ENCODE measurements at regions not wholly inside any gene's neighbourhood (a gene's known extent, or its start where the extent isn't known, plus 50 kb on each side); places are given as distances from the start of the nearest gene placed in this dataset.

DNA sequence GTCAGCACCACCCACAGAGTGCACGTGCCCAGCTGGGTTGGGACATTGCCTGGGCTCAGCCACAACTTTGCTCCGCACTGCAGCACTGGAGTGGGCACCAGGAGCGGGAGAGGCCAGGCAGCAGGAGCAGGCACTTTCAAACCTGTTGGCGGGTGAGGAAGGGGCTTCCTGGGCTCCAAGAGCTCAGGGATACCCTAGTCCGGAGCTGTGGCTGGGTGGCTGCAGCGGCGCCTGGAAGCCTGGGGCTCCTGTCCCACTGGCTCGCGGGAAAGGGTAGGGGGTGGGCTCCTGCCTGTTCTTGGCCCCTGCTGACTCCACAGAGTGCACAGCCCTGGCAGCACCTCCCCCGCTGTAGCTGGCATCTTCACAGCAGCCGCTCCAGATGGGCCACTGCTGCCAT is 417.6 kb upstream of the RGMA start:
- TF ChIP-seq, protein P1, sequence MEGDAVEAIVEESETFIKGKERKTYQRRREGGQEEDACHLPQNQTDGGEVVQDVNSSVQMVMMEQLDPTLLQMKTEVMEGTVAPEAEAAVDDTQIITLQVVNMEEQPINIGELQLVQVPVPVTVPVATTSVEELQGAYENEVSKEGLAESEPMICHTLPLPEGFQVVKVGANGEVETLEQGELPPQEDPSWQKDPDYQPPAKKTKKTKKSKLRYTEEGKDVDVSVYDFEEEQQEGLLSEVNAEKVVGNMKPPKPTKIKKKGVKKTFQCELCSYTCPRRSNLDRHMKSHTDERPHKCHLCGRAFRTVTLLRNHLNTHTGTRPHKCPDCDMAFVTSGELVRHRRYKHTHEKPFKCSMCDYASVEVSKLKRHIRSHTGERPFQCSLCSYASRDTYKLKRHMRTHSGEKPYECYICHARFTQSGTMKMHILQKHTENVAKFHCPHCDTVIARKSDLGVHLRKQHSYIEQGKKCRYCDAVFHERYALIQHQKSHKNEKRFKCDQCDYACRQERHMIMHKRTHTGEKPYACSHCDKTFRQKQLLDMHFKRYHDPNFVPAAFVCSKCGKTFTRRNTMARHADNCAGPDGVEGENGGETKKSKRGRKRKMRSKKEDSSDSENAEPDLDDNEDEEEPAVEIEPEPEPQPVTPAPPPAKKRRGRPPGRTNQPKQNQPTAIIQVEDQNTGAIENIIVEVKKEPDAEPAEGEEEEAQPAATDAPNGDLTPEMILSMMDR (conservative IDR thresholded peaks at IDR 0.05; ENCODE audit: low read length): no peak
- no peak for DNase-seq (ENCODE audit: low read depth)
- H3K4me3 ChIP-seq (ENCODE audit: low read length): no peak overlapping the region

DNA sequence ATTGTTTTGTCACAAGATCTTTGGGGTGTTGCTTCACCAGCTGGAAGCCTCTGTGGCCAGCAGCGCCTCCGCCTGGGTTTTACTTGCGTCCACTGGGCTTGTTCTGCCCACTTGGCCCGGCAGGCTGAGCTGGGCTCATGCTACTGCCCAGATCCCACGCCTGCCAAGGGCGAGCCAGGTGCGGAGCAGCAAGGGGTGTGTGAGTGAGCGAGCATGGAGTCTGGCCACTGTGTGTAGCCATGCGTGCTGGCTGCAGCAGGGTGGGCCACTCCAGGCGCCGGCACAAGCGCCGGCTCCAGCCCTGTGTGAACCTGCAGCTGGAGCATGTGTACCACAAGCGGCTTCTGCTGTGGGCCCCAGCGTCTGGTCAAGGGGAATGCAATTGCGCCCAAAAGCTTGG is 416.5 kb upstream of the RGMA start:
- TF ChIP-seq, protein P1 (conservative IDR thresholded peaks at IDR 0.05; ENCODE audit: low read length): no peak
- no peak for DNase-seq (ENCODE audit: low read depth)
- H3K4me3 ChIP-seq (ENCODE audit: low read length): no peak overlapping the region

DNA sequence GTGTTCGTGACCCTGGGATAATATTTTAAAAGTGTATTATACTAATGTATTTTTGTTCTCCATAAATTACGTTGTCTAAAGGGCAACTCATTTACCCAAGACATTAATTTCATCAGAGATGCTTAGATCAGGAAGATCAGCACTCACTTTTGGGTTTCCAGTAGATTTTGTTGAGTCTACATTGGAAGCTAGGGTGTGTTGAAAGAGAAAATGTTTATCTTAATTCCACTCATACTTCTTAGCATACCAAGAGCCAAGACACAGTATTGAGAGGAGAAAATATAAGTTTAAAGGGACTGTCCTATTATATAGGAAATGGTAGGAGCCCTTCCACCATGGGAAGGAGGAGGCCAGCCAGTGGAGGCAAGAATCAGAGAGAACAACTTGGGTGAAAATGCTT is 412.9 kb upstream of the RGMA start:
- DNase-seq (ENCODE audit: low read depth): no peak
- no peak overlapping the region for H3K4me3 ChIP-seq (ENCODE audit: low read length)
- TF ChIP-seq, protein P1 (conservative IDR thresholded peaks at IDR 0.05; ENCODE audit: low read length): no peak

DNA sequence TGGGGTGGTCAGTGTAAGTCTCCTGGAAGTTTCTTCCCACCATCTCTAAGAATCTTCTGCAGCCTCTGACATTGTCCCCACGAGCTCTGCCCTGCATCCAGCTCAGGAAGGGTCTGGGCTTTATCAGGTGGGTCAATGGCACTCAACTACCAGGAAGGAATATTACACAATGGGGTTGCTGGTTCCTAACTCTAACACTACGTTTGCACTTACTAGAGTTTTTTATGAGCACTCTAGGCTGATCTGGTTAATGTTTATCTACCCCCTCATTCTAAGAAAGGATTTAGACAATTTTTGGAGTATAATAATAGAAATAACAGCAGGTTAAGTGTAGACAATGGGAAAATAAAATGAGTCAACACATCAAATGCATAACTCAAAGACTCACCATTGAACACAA is 411.1 kb upstream of the RGMA start:
- DNase-seq (ENCODE audit: low read depth): no peak
- TF ChIP-seq, protein P1 (conservative IDR thresholded peaks at IDR 0.05; ENCODE audit: low read length): no peak
- H3K4me3 ChIP-seq (ENCODE audit: low read length): no peak overlapping the region

DNA sequence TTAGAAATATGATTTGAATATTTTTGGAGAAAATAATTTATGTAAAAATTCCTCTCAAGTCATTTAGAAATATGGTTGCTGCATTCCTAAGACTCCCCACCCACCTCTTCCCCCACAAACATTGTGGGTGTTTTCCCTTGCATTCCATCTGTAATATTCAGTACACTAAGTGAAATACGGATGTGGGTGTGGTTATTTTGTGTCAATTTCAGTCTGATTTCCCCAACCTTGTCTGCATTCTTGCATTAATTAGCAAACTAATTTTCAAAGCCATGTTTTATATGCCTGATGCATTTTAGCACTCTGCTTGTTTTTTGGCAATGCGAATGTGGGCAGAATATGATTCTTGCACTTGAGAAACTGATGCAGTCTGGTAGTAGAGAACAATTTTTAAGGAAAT is 408.3 kb upstream of the RGMA start:
- H3K4me3 ChIP-seq (ENCODE audit: low read length): no peak overlapping the region
- TF ChIP-seq, protein P1 (conservative IDR thresholded peaks at IDR 0.05; ENCODE audit: low read length): no peak
- DNase-seq (ENCODE audit: low read depth): no peak

DNA sequence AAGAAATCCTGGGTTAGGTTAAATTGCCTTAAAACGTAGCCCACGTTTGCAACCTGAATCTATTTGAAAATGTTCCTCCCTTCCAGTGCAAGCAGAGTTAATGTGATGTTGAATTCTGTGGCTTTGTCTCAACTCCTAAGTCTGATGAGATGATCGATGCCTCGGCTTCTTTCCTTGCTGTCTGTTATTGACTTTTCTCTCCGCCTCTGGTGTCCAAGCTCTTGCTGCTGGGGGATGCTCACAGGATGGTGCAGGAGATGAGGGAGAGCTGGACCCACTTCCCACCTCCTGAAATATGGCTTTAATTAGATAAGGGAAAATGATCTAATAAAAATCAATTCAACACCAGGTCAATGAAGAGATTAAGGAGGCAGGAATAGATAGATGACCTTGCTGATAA is 407.9 kb upstream of the RGMA start:
- TF ChIP-seq, protein P1 (conservative IDR thresholded peaks at IDR 0.05; ENCODE audit: low read length): no peak
- no peak for DNase-seq (ENCODE audit: low read depth)
- no peak overlapping the region for H3K4me3 ChIP-seq (ENCODE audit: low read length)

DNA sequence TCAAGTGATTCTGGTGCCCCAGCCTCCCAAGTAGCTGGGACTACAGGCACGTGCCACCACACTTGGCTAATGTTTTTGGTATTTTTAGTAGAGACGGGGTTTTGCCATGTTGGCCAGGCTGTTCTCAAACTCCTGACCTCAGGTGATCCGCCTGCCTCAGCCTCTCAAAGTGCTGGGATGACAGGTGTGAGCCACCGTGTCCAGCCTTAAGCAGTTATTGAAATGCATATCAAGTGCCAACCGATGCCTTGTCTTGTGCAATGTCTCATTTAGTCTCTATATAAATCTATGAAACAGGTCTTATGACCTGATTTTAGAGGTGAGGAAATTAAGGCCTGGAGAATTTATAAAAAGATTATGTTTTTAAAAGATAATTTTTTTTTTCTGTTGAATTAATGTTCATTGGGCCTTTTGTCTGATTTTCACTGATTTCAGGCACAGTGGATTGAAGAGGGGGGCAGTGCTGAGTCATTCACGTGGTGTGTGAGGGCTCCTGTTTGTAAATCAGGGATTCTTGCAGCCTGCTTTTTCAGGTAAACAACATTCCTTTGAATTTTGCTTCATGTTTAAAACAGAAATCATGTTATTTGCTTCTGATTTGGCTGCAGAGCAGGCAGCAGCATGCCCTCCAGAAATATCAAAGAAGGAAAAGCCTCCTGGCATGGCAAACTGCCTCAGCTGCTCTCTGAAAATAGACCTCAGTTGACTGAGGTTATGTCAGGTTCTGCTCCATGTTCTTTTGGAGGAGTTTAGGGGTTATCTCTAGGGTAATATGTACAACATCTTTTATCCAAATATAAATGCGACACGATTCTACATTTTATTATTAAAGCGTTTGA is 407.0 kb upstream of the RGMA start:
- H3K4me3 ChIP-seq (ENCODE audit: low read length): no peak overlapping the region
- DNase-seq (ENCODE audit: low read depth): no peak
- TF ChIP-seq, protein P1 (conservative IDR thresholded peaks at IDR 0.05; ENCODE audit: low read length): no peak
